Suppressor macrophage (primary cell): ENCODE measurements at regions not wholly inside any gene's neighbourhood (a gene's known extent, or its start where the extent isn't known, plus 50 kb on each side); places are given as distances from the start of the nearest gene placed in this dataset.
"Not testable (repeated sequence)": the region's sequence is repeated elsewhere in the genome, so short reads cannot be mapped to it uniquely, and the experiment has no call there.

Source experiments
- DNase-seq, 4 experiments: peaks; one replicate each; pipeline ENCODE4 v3.0.0-alpha.2; 2020 to 2022

DNA sequence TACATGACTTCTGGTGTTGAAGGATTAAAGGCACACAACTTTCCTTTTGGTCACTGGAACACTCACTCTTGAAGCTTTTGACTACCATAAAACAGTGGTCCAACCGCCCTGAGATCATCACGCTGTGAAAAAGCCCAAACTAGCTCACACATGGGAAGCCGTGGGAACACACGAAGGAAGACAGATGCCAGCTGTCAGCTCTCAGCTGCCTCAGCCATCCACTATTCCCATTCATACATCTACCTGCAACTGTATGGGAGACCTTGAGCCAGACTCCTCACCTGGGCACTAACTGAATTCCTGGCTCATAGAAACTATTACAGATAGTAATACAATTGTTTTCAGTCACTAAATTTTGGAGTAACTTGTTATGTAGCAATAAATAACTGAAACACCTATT lies 246.1 kb downstream of the MSX2 start:
- no peak for DNase-seq

DNA sequence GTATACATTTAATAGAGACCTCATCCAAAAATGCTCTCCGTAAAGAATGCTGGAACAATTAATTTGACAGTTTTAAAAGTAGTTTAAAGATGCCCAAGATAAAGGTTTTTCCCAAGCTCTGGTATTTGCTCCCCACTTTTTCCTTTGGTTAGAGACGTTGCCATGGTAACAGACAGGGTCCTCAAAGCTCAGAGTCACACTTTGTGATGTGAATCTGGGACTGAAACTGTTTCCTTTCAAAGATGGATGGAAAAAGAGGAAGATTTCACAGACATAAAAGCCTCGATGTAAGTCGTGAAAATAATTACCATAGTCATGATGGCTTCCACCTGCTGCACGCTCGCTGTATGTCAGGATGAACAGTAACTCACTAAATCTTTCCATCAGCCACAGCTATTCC lies 229.5 kb downstream of the MSX2 start:
- DNase-seq = no peak

DNA sequence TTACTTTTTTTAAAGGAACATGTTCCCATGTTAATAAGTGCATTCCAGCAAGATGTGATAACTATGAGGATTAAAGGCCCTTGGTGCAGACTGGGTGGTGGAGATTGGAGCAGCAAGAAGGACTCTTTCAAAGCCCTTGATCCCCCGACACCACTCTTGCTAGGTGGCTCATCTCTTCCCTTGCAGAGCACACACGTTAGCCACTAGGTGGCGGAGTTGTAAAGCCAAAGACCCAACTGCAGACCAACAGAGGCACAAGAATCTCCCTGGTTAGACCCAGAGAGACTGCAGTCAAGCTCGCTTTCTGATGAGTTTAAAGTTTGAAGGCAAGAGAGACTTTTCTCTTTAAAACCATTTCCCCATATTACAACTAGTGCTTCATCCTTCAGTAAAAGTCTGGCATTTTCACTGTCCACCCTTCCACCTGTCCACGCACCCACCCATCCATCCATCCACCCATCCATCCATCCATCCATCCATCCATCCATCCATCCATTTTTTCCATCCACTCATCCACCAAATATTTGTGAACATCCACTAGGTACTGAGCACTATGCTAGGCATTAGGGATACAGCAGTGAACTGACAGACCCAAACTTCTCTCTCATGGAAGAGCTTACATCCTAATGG lies 226.9 kb downstream of the MSX2 start:
- peak; percentile 64 to 80 (median 70) for DNase-seq

DNA sequence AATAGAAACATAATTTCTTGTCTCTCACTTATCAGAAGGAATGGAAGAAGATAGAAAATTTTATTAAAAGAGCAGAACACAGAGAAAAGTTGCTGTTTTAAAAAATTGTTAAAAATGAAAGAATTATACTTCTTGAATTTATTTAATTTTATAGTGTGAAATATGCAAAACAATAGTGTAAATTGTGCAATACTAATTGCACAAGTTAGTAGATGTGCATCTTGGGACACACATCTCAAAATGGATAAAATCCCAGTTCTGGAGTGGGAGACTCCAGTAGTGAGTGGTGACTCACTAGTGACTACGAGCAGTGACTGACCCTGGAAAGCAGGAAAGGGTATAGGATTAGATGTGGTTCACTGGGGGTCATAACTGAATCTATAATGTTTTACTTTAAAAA lies 223.2 kb downstream of the MSX2 start:
- DNase-seq = no peak

DNA sequence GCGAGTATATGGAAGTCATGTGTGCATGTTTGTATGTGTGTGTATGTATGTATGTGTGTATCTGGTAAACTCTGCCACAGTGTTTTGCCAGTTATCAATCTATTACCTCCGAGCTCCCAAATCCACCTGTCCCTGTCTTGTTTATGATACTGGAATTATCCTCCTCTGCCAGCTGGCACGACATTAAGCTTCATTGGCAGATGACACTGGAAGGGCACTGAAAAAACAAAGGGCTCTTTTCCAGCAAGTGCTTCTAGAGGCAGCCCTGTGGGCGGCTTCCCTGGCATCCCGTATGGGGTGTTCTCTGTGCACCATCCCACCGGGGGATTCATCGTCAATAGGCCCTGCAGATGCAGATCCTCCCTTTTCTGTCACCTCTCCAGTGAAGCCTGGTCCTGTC lies 221.5 kb downstream of the MSX2 start:
- DNase-seq = no peak

DNA sequence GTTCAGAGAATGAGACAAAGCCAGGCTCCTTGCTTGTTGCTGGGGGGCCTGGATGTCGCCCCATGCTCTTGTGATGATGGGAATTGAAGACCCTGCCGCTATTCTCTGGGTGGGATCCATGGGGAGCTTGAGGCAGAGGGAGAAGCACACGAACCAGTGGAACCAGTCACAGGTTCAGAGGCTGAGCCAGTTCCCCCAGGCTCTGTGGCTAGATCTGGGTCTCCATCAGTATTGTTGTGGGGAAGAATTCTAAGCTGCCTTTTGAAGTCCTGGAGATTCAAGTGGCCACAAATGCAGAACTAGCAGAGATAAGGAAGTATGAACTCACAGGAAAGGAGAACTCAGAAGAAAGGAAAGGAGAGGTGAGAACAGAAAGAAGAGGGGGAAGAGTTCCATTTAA lies 219.4 kb downstream of the MSX2 start:
- DNase-seq = peak in 2 of 4 experiments; percentile 2 to 12

DNA sequence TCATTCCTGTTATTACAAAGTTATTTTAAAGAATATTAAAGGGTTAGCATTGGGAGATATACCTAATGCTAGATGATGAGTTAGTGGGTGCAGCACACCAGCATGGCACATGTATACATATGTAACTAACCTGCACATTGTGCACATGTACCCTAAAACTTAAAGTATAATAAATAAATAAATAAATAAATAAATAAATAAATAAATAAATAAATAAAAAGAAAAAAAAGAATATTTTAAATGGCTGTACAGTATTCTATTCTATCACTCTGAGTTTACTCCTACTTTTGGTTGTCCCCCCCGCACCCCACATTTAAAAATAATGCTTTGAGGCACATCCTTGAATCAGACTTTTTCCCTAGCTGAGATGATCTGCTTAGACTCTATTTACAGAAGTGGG lies 218.6 kb downstream of the MSX2 start:
- not testable (repeated sequence) for DNase-seq

DNA sequence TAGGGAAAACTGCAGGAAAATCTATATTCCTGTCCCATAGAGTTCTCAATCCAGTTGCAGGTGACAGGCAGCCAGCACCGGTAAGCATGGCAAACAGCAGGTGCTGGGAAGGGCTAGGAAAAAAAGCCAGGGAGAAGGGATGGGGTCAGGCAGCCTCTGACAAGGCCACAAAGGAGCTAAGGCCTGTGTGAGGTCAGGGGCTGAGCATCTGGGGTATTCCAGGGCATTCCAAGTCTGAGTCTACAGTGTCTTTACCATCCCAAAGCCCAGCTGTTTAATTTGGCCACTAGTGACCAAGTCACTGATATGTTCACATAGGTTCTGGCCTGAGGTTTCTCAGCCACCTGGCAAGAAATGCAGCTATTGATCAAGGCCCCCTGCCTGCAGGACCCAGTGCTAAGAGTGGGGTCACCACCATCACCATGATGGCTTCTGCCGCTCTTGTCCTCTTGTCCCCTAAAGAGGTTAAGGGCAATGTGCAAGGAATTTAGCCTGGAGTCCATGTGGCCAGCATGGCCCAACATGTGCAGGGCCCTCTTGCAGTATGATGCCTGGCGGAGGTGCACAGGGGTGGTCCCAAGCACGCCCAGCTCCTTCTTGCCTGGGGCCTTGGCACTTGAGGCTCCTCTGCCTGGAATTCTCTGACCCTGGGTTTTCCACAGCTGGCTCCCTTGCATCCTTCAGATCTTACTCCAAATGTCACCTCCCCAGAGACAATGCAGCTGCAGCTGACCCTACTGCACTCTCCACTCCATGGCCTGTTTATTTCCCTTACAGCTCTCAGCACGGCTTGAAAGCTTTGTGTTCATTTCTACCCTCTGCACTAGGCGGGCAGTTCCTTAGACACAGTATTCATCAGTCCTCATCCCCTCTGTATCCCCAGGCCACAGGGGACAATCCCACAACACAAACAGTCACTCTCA lies 213.1 kb downstream of the MSX2 start:
- DNase-seq = no peak

DNA sequence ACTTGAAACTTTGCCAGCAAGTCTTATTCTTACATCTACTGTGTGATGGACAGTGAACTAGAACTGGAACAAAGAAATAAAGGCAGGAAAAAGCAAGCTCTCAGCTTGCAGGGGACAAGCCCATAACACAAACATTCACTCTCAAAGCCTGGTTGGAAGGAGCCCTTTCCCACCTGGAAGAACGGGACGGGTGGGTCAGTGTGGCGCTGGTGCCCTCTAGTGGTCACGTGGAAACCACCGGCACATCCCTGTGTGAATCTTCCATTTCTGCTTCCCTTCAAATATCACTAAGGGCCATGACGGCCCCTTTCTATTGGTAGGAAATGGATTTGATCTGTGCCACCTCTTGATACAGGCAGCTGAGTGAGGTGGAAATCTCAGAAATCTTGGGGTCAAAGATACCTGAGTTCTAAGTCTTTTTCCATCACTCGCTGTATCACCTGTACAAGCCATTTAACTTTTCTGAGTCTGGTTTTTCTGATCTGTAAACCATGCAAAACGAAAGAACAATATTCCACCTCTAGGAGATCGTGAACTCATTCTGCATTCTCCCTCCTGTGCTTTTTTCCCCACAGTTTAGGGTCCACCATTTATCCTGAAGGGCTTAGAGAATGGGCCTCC lies 211.6 kb downstream of the MSX2 start:
- DNase-seq = peak; percentile 34 to 60 (median 46)

DNA sequence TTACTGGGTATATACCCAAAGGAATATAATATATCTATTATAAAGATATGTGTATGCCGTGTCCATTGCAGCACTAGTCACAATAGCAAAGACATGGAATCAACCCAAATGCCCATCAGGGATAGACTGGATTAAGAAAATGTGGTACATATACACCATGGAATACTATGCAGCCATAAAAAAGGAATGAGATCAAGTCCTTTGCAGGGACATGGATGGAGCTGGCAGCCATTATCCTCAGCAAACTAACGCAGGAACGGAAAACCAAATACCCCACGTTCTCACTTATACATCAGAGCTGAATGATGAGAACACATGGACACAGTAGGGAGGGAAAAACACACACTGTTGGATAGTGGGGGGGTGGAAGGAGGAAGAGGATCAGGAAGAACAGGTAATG lies 206.7 kb downstream of the MSX2 start:
- not testable (repeated sequence) for DNase-seq

DNA sequence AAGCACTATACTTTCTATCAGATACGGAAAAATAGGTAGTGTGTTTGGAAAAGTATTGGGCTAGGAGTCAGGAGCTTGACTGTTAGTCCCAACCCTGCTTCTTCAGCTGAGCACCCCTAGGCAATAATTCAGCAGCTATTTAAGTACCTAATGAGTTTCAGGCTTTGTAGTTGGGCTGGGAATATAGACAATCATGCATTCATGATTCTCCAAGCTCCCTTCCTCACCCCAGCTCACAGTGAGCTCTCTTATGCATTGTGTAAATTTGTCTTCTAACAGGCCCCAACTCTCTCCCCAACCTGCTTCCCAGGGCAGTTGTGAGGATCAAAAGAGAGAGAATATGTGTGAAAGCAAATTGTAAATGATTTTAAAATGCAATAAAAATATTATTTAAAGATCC lies 201.2 kb downstream of the MSX2 start:
- DNase-seq = no peak

DNA sequence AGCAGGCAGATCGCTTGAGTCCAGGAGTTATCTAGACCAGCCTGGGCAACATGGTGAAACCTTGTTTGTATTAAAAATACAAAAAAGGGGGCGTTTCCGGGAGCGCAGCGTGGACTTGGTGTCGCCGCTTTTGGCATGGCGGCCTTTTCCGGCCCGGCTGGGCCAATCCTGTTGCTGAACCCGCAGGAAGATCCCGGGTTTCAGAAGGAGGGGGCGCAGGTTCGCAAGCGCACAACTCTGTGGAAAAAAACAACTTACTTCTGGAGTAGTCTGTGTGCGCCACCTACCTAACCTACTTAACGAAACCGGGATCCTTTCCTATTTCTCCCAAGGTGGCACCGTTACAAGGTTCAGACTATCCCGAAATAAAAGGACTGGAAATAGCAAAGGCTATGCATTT lies 198.6 kb downstream of the MSX2 start:
- DNase-seq = no peak

DNA sequence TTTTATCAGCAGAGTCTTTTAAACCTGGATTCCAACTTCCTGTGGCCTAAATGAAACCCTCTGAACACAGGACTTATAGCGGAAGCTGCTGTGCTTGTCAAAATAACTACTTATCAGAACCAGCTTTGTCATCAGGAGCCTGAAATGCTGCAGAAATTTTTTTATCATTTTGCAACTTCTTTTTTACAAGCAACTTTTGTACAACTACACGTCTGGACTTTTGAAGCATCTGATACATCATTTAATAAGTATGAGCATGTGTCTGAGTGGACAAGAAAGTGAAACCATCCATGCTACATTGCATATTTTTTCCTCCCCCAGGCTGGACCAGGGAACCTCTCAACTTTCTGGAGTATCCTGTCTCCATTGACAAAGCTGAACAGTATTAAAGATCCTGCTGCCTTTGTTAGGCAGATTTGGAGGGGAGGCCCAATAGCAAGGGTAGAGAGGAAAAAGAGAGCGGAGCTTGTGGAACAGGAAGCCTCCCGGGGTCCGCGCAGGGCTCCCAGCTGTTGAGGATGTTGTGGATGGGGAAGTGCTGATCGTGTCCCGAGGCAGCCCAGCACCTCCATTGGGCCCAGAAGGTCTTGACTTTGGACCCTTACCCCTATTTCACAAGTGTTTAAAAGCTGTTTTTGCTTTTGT lies 196.6 kb downstream of the MSX2 start:
- DNase-seq = peak in 1 of 4 experiments; percentile 9

DNA sequence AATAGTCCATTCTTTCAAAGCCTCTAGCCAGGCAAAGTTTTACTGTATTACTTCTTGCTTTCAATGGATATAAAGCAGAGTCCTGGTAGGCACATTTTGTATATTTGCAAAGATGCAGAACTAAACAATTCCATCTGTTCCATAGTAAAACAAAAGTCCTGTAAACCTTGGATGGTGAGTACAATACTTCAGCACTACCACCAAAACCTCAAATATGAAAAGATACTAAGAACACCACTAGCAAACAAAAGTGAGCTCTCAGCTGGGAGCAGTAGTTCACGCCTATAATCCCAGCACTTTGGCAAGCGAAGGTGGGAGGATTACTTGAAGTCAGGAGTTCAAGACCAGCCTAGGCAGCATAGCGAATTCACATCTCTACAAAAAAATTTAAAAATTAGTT lies 195.0 kb downstream of the MSX2 start:
- no peak for DNase-seq

DNA sequence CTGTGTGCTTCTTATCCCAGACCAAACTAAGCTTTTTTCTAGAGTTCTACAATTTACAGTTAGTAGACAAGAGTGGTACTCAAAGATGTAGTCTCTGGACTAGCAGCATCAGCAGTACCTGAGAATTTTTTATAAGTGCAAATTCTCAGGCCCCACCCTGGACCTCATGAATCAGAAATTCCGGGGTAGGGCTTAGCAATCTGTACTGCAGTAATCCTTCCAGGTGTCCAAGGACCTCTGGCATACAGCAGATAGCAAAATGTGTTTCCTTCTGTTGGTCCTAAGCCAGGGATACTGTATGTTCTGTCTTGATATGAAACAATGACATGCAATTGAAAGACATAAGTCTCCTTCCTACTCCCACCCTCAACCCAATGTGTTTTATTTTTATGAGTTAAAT lies 194.3 kb downstream of the MSX2 start:
- DNase-seq = no peak

DNA sequence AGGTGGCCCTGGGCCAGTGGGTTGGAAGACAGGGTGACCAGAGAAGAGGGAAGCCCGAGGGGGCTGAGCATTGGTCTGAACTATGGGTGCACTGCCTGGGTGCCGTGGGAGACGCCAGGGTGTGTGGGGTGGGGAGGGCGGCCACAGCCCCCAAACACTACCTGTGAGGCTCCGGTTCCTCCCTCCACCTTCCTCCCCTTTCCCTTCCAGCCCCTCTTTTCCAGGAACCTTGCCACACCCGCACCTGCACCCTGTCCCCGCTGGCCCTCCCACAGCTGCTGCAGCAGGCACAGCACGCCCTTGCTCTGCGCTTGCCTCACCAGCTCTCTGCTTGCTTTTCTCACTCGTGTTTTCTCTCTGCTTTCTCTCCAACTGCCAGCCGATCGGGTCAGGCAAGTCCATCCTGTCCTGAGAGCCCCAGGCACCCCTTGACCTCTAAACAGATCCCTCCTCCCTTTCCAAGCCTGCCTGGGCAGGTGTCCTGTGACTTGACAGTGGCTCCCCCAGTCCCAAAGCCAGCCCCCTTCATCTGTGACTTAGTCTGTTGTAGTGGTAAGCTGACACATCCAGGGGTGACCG lies 193.7 kb downstream of the MSX2 start:
- DNase-seq = no peak

DNA sequence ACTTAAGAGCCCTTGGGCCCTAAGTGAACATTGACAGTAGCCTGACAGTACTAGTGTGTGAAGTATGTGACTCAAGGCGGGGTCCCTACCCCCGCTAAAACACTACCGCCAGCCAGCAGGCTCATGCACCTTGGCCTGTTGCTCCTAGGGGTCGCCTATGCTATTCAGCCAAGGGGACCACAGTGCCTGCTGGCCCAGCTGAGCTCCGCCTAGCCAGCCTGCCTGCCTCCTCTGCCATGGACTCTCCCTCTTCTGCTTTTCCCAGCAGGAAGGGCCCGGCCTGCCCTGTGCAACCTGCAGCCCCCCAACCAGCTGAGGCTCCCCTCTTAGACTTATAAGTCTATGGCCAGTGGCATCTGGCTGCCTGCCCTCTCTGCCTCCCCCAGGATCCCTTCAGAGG lies 193.1 kb downstream of the MSX2 start:
- not testable (repeated sequence) for DNase-seq

DNA sequence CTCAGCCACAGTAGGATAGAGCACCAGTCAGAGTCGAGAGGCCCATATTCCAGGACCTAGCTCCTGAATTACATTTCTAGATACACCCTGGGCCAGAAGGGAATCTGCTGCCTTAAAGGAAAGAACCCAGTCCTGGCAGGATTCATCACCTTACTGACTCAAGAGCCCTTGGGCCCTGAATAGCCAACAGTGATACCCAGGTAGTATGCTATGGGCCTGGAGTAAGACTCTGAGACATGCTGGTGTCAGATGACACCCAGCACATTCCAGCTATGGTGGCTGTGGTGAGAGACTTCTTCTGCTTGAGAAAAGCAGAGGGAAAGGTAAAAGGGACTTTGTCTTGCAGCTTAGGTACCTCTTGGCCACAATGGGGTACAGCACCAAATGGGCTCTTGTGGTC lies 192.5 kb downstream of the MSX2 start:
- not testable (repeated sequence) for DNase-seq

DNA sequence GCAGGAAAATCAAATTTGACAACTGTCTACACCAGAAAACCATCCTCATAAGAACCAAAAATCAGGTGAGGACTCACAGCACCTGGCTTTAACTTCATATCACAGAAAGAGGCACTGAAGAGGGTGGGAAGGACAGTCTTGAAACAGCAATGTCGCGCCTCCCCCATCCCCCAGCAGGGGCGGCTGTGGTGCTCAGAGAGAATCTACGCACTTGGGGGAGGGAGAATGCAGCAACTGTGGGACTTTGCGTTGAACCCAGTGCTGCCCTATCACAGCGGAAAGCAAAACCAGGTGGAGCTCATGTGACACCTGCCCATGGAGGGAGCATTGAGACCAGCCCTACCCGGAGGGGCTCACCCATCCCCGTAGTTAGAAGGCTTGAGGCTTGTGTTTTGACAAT lies 191.8 kb downstream of the MSX2 start:
- no peak for DNase-seq

DNA sequence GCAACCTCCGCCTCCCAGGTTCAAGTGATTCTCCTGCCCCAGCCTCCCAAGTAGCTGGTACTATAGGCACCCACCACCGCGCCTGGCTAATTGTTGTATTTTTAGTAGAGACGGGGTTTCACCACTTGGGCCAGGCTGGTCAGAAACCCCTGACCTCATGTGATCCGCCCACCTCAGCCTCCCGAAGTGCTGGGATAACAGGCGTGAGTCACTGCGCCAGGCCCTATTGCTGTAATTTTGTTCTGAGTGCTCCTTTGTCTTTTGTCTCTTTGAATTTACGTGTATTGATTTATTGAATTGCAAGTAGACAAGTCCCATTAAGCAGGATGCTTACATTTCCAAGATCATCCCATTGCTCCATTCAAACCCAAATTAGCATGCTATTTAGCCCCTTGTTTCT lies 186.7 kb downstream of the MSX2 start:
- DNase-seq = no peak

DNA sequence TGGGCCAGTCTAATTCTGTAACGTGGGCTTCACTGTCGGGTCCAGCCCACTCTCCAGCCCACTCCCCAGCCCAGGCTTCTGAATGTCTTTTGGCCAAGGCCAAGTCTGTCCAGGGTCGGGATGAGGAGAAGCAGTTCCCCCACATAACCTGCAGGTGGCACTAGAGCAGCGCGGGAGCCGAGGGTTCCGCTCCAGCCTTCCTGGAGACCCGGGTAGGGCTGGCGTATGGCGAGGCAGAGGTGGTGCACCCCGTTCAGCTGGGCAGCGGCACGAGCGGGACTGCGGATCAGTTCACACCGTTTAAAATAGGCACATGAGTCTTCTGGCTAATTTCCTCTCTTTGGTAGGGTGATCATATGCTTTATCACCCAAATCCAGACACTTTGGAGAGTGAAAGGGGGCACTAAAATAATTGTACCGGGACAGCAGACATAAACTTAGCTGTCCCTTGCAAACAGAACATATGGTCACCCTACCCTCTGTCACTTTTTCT lies 185.9 kb downstream of the MSX2 start:
- peak; percentile 55 to 76 (median 67) for DNase-seq

DNA sequence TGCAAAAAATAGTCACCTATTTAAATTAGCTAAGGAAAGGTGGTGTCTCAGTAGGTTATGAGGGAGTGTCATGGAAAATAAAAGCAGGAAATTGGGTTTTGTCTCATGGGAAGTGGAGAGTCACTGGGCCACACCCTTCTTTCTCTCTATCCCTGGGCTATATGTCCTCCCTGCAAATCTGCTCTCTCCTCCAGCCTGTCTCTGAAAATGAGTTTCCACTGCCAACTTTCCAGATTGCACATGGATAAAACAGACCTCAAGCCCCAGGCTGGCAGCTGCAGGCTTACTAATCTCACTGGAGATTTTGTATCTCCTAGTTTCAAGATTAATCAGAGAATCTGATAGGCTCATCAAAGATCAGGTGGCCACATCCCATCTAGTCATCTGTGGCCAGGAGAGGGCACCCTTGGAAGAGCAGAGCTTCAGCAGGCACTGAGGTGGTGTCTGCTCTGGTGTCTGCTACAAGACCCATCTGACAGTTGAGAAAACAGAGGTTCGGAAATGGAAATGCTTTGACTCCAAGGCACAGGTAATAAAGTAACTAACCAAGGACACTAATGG lies 178.9 kb downstream of the MSX2 start:
- DNase-seq = no peak
